ENCODE measurements at regions not wholly inside any gene's neighbourhood (a gene's known extent, or its start where the extent isn't known, plus 50 kb on each side); places are given as distances from the start of the nearest gene placed in this dataset.
"Not testable (repeated sequence)": the region's sequence is repeated elsewhere in the genome, so short reads cannot be mapped to it uniquely, and the experiment has no call there.

- peak overlapping the region; percentile 34 for H2AFZ ChIP-seq (ENCODE audit: low read depth, low read length)
Observed at GRCh38 chr11:92082652-92083051, 142.0 kb upstream of the FAT3 start.

DNA sequence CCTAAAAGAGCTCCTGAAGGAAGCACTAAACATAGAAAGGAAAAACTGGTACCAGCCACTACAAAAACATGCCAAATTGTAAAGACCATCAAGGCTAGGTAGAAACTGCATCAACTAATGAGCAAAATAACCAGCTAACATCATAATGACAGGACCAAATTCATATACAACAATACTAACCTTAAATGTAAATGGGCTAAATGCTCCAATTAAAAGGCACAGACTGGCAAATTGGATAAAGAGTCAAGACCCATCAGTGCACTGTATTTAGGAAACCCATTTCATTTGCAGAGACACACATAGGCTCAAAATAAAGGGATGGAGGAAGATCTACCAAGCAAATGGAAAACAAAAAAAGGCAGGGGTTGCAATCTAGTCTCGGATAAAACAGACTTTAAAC, 150.1 kb upstream of the FAT3 start:
- H2AFZ ChIP-seq (ENCODE audit: low read depth, low read length); H3K4me3 ChIP-seq (ENCODE audit: low read length); H3K9ac ChIP-seq (ENCODE audit: low read length); H3K4me1 ChIP-seq (ENCODE audit: low read length); H3K27ac ChIP-seq (ENCODE audit: low read length); H3K4me2 ChIP-seq (ENCODE audit: low read length); H4K20me1 ChIP-seq (ENCODE audit: insufficient read depth, low read length); H3K27me3 ChIP-seq (ENCODE audit: low read depth, low read length); H3K79me2 ChIP-seq (ENCODE audit: low read length): not testable (repeated sequence)
- Histone ChIP-seq H3K9me3 (ENCODE audit: insufficient read depth, low read length) (peaks cover 15% of the 10 kb centered on the region), H3K36me3 (replicated peaks; ENCODE audit: low read depth, low read length) (peaks cover 11% of the 10 kb centered on the region)

More at GRCh38 chr11:92082652-92083051, 142.0 kb upstream of the FAT3 start:
- H3K4me3 ChIP-seq (ENCODE audit: low read length), result peak overlapping the region; percentile 4
- peak overlapping the region; percentile 2; the same call in 1 of the 2 replicates for H3K9ac ChIP-seq (ENCODE audit: low read length)
- no peak for TF ChIP-seq EZH2phosphoT487 (IDR thresholded peaks at IDR 0.05; ENCODE audit: low read depth)
- TF ChIP-seq, protein P1, sequence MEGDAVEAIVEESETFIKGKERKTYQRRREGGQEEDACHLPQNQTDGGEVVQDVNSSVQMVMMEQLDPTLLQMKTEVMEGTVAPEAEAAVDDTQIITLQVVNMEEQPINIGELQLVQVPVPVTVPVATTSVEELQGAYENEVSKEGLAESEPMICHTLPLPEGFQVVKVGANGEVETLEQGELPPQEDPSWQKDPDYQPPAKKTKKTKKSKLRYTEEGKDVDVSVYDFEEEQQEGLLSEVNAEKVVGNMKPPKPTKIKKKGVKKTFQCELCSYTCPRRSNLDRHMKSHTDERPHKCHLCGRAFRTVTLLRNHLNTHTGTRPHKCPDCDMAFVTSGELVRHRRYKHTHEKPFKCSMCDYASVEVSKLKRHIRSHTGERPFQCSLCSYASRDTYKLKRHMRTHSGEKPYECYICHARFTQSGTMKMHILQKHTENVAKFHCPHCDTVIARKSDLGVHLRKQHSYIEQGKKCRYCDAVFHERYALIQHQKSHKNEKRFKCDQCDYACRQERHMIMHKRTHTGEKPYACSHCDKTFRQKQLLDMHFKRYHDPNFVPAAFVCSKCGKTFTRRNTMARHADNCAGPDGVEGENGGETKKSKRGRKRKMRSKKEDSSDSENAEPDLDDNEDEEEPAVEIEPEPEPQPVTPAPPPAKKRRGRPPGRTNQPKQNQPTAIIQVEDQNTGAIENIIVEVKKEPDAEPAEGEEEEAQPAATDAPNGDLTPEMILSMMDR (IDR thresholded peaks at IDR 0.05; ENCODE audit: low read depth, low read length), result no peak
- H3K79me2 ChIP-seq (ENCODE audit: low read length), result no peaks in the 10 kb centered on the region
- H3K4me2 ChIP-seq (ENCODE audit: low read length), result peak overlapping the region; percentile 41
- H3K27me3 ChIP-seq (ENCODE audit: low read depth, low read length), result no peaks in the 10 kb centered on the region
- H3K36me3 ChIP-seq (replicated peaks; ENCODE audit: low read depth, low read length), result no peaks in the 10 kb centered on the region
- peaks cover 3% of the 10 kb centered on the region; the same call in 1 of the 2 replicates for H3K9me3 ChIP-seq (ENCODE audit: insufficient read depth, low read length)
- H3K4me1 ChIP-seq (ENCODE audit: low read length), result peaks cover 20% of the 10 kb centered on the region
- peak overlapping the region; percentile 73 for H3K27ac ChIP-seq (ENCODE audit: low read length)
- no peaks in the 10 kb centered on the region for H4K20me1 ChIP-seq (ENCODE audit: insufficient read depth, low read length)

- Histone ChIP-seq H3K9ac (ENCODE audit: low read length) (no peak overlapping the region), H2AFZ (ENCODE audit: low read depth, low read length) (no peak overlapping the region), H3K36me3 (replicated peaks; ENCODE audit: low read depth, low read length) (peaks cover 11% of the 10 kb centered on the region), H3K4me2 (ENCODE audit: low read length) (no peak overlapping the region), H3K79me2 (ENCODE audit: low read length) (no peaks in the 10 kb centered on the region), H3K4me1 (ENCODE audit: low read length) (peaks cover 4% of the 10 kb centered on the region; the same call in 1 of the 2 replicates), H3K27ac (ENCODE audit: low read length) (no peak overlapping the region), H3K4me3 (ENCODE audit: low read length) (no peak overlapping the region), H3K9me3 (ENCODE audit: insufficient read depth, low read length) (peaks cover 15% of the 10 kb centered on the region), H4K20me1 (ENCODE audit: insufficient read depth, low read length) (no peaks in the 10 kb centered on the region), H3K27me3 (ENCODE audit: low read depth, low read length) (no peaks in the 10 kb centered on the region)
- TF ChIP-seq, protein P1 (IDR thresholded peaks at IDR 0.05; ENCODE audit: low read depth, low read length), result no peak
- TF ChIP-seq EZH2phosphoT487 (IDR thresholded peaks at IDR 0.05; ENCODE audit: low read depth), result no peak
Observed at GRCh38 chr11:92071660-92072059, 153.0 kb upstream of the FAT3 start.

- no peak overlapping the region for H2AFZ ChIP-seq (ENCODE audit: low read depth, low read length)
Observed at GRCh38 chr11:92070026-92070889, 154.4 kb upstream of the FAT3 start.

More at GRCh38 chr11:92070026-92070889, 154.4 kb upstream of the FAT3 start:
- no peak overlapping the region for H3K27ac ChIP-seq (ENCODE audit: low read length)
- no peak for TF ChIP-seq EZH2phosphoT487 (IDR thresholded peaks at IDR 0.05; ENCODE audit: low read depth)
- TF ChIP-seq, protein P1 (IDR thresholded peaks at IDR 0.05; ENCODE audit: low read depth, low read length), result peak; percentile 18; the same call in 1 of the 2 replicates
- peaks cover 11% of the 10 kb centered on the region for H3K36me3 ChIP-seq (replicated peaks; ENCODE audit: low read depth, low read length)
- H4K20me1 ChIP-seq (ENCODE audit: insufficient read depth, low read length), result no peaks in the 10 kb centered on the region
- H3K9me3 ChIP-seq (ENCODE audit: insufficient read depth, low read length), result peaks cover 15% of the 10 kb centered on the region
- no peak overlapping the region for H3K9ac ChIP-seq (ENCODE audit: low read length)
- H3K27me3 ChIP-seq (ENCODE audit: low read depth, low read length), result no peaks in the 10 kb centered on the region
- H3K79me2 ChIP-seq (ENCODE audit: low read length), result no peaks in the 10 kb centered on the region
- H3K4me2 ChIP-seq (ENCODE audit: low read length), result no peak overlapping the region
- H3K4me1 ChIP-seq (ENCODE audit: low read length), result peaks cover 4% of the 10 kb centered on the region; the same call in 1 of the 2 replicates
- no peak overlapping the region for H3K4me3 ChIP-seq (ENCODE audit: low read length)
